Thyroid gland (tissue), 4 donors: ENCODE measurements at regions not wholly inside any gene's neighbourhood (a gene's known extent, or its start where the extent isn't known, plus 50 kb on each side); places are given as distances from the start of the nearest gene placed in this dataset.

Experiments
- CTCF ChIP-seq, 6 experiments: fragments of 200-600 bp in 3 of 6; fragments of 450-650 bp in 3 of 6; sonication (generic) in 3 of 6; IDR thresholded peaks; one replicate each; pipeline ENCODE4 v1.5.1; 2016 to 2019; ENCODE audit warnings: antibody characterized with exemption in 6 of 6, mild to moderate bottlenecking in 2 of 6, inconsistent platforms in 1 of 6, moderate library complexity in 1 of 6
- POLR2A ChIP-seq, 2 donors: fragments of 450-650 bp; IDR thresholded peaks; one replicate each; pipeline ENCODE4 v1.6.1; 2017; ENCODE audit warnings: antibody characterized with exemption in 2 of 2, mild to moderate bottlenecking in 2 of 2, moderate library complexity in 1 of 2

GRCh38 chr9:88702985-88703384 lies 168.0 kb downstream of the NXNL2 start:
- TF ChIP-seq CTCF (IDR thresholded peaks at IDR 0.05) (no peak), POLR2A (IDR thresholded peaks at IDR 0.05) (no peak)
